ENCODE measurements at regions not wholly inside any gene's neighbourhood (a gene's known extent, or its start where the extent isn't known, plus 50 kb on each side); places are given as distances from the start of the nearest gene placed in this dataset.
A peak's percentile ranks its signal among the peaks of the same experiment; 100 is the strongest.

DNA sequence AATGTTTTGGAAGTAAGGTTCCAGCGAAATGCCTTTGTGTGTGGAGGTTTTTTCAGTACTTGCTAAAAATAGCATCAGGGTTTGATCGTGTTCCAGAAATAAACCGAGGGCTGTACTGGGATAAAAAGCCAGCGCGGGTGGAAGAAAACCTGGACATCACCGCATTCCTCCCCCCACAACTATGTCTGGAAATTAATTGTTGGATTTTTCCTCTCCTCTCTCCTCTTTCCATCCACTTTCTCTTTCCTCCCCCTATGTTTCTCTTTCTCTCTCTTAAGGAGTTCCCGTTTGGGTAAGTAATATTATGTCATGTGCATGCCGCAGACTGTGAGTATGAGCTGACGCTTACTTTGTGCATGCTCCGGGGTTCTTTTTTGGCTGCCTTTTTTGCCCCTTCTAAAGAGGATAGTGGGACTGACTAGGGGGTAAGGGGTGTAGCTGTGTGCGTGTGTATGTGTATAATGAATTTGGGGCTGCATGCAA is 104.2 kb upstream of the HSD17B12 start:
- no peak for DNase-seq

DNA sequence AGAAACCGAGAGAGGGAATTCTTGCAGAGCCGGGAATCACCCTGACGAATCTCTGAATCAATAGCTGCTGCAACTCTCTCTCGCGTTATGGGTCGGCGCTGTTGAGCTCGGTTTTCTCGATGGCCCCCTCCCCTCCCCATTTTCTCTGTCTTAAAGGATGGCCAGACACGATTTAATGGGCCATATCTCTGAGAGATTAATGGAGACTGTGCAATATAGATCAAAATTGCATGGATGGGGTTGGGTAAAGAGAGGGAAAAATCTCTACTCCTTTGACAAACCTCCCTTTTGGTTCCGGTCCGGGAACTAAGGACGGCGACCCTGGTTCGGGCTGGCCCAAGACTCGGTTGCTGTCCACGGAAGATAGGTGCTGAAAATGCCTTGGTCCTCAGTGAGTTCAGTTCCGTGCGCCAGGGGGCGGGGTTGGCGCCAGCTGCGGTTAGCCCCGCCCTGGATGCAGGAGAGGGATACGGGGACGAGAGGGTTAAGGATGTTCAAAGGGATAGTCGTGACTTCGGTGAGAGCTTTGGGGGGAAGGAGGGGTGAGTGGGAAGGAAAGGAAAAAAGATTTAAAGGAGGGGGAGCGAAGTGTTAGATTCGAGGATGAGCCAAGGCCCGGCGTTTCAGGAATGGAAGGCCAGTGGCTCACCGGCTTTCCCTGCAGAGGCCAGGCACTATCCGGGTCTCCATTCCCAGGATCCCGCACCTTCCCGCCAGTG is 103.6 kb upstream of the HSD17B12 start:
- DNase-seq, result no peak

DNA sequence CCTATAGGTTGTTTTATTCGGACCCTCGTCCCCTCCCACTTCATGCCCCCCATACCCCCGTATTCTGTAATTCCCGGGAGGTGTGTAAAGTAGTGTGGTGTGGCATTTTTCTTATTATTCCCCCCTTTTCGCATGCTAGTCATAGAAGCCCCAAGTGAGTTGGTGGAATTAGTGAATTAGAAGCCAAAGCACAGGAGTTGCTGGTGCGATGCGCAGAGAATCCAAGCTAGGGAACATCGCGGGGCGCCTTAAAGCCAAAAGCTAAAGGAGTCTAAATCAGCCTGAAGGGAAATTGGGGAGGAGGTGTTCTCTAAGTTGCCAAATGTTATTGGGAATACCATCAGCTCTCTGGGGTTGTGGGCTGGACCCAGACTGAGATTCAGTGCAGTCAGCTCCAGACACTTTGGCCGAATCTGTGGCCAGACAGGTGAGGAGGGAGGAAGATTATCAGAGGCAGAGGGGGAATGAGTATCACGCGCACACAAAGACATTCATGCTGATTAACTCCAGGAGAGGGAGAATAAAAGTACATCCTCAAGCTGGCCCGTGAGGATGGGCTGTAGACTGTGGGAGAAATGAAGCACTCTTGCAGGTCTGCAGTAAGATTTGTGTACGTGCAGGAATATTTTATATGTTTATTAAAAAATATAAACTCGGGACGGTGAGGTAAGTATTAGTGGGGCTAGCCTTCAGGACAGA is 102.8 kb upstream of the HSD17B12 start:
- no peak for DNase-seq

DNA sequence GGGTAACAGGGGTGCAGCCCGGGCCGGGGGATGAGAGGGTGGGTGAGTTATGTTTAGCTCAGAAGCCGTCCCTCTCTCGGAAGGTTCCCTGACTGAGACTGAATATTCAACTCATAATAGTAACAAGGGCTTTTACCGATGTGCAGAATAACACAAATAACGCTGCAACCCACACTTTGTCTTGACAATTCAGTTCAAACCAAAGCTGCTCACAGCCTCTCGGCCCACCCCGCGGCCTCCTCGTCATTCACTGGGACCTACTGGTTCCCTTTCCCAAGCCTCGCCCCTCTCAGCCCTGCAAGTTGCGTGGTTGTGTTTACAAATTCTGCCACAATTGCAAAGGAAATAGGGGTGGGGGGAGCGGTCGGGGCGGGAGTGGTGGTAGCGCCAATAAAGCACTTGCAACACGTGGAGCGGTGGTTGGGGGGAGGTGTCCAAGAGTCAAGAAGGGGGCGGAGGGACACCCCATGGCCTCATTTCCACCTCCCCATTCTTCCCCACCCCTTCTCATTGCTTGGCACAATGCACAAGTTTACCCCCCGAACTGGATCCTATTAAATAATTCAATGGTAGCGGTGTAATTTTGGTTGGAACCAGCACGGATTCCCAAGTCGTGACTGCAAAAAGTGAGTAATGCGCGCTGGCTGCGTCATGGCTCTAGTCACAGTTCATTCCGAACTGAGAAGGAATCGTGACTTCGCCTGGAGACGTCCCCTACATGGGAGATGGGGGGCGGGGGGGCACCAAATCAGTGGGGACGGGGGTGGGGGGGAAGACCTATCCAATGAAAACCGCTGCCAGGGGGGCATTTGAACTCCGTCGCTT is 102.0 kb upstream of the HSD17B12 start:
- peak in 1 of 2 donors; percentile 28 for DNase-seq

DNA sequence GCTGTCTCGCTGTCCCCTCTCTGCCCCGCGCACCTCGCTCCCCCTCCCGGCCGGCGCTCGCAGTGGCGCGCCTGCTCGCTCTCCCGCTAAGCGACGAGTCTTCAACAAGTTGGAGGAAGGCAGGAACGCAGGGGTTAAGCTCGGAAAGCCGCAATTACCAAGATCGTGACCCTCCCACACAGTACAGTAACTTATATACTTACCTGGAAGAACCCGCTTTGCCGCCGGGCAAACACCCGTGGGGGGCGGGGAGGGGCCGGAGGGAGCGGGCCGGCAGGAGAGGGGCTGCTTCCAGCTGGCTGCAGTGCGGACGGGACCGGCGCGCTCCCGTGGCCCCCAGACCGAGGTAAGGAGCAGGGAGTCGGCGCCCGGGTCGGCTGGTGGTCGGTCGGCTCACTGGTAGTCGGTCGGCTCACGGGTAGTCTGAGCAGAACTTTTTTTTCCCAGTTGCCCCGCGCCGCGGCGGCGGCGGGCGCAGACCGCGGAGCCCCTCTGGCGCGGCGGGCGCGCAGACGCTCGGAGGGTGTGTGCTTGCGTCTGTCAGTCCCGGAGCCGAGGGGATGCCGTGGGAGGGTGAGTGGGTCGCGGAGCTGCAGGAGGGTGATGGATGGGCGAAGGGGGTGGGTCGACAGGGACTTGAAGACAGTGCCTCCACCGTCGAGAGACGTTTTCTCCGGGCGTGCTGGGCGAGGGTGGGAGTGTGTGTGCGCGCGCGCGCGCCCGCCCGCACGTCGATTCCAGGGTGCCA is 101.2 kb upstream of the HSD17B12 start:
- DNase-seq, result no peak

DNA sequence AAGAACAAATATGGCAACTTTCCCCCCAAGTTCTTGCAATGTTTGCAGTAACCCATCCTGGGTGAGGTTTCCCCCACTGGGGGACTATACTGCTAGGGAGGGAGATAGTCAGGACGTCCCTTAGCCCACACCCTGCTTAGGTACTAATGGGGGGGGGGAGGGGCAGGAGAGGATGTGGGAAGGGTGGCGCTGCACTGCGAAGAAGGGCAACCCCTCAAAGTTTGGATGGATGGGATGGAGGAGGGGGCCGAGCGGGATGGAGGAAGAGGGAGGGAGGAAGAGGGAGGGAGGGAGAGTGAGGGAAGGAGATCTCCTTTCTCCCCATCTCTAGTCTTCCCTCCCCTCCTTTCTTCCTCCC is 100.6 kb upstream of the HSD17B12 start:
- no peak for DNase-seq

DNA sequence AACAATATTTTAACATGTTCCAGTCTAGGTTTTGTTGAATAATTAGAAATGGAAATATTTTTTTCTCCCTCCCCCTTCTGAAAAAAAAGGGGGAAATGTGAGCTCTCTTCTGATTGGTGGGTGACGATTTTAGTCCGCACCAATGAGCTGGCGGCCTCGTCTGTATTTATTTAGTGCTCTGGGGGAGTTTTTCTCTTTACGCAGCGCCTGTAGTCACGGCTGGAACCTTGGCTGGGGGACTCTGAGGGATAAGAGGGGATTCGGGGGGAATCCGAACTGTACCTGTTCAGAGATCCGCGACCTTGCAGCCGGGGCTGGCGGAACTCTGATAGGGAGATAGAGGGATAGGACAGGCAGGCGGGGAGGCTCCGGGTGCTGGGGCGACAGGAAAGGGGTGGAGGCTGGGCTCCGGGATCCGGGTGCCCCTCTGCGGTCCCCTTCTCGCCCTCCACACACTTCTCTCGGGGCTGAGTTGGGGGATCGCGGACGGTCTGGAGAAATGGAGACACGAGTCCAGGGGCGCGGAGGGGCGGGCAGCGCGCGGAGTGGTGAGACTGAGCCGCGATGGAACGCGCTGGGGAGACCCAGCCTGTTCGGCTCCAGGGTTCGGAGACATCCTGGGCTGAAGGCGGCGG is 99.7 kb upstream of the HSD17B12 start:
- no peak for DNase-seq

DNA sequence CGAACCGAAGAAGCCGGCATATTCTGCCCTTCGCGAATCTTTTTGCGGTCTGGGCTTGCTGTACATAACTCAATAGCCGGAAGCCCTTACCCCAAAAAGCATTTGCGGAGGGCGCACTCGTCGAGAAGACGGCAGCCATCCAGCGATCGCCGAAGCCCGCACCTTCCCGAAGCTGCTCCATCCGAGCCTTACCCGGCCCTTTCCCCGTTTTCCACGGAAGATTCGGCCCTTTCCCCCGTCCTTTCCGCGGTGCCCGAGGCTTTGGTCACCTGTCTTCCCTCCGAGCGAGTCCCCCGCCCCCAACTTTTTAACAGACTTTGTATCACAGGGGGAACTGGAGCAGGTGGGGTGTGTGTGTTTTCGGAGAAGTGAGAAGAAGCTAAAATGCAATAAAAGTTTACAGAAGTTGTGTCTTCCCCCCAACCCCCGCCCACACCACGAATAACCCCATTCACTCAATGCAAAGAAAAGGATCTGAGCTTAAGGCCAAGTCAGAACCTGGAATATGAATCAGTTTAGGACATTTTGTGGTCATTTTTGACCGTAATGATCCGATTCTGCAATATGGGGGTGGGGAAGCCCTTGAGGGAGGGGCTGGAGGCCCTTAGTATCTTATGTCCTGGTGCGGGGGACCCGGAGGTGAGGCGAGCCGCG is 99.0 kb upstream of the HSD17B12 start:
- no peak for DNase-seq

DNA sequence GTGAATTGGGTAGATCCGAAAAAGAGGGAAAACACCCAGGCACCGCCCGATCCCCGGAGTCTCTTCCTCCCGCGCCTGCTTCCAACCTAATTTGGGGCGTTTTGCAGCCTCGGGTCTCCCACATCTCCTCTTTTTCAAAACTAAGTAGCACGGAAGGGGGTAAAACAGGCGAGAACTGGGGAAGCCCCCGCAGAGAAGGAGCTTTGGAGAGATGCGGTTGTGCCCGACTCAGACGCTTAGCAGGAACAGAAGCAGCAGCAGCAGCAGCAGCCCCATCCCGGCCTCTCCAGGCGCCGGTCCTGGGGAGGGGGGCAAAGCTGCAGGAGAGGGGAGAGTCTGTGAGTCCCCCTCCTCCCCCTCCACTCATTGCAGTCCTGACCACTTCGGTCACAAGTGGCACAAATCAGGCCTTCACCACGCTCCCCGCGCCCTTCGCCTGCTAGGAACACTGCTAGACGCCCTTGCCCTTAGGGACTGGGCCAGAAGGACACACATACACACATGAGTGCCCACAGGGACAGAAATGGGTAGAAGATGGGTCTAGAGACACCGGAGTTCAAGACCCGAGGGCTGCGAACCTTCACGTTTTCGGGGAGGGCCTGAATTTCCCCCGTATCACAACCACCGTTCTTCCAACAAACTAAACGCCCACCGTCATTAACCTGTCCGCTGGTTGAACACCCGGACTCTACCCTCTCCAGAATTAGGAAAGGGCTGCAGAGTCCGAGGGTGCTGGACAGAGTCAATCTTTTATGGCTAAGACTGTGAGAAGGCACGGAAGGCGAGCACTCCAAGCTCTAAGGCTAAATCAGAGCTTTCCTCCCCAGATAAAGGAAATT is 98.3 kb upstream of the HSD17B12 start:
- no peak for DNase-seq

DNA sequence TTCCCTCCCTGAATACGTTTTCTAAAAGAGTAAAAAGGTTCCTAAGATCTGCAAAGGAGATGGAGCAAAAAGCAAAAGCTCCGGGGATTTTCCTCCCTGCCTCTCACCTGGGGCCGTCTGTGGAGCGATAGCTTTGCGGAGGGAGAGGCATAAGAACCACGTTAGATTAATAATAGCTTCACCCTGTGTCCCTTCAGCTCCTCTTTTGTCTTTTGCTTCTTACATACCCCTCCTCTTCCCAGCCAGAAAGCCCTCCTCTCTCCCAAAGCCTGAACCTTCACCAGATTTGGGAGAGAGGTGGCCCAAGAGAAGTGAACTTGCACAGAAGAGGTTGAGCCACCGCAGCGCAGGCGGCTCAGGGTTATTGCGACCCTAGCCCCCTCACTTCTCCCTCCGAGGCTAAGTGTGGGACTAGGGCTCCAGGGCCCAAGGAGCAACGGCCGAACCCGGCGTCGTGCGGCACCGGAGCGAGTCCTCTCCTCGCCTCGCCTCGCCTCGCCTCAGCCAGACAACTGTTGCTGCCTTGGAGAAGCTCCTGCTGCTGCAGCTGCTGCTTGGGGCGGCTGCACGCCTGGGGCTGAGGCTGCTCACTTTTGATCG is 97.6 kb upstream of the HSD17B12 start:
- no peak for DNase-seq

DNA sequence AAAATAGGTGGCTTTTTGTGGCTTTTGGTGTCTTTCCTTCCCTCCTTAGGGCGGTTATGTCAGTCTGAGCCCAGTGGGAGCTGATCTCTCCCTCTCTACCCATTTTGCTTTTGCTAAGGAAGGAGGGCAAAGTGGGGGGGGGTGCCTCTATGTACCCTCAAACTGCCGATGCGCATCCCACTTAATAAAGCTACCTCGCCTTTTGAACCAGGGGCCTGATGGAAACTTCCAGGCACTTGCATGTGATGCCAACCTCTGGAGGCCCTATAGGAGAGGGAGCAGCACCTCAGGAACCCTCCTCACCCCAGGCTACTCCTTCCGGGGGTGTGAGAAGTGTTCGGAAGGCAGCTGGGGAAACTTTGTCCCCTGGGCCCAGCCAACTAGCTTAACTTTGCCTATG is 97.0 kb upstream of the HSD17B12 start:
- no peak for DNase-seq

DNA sequence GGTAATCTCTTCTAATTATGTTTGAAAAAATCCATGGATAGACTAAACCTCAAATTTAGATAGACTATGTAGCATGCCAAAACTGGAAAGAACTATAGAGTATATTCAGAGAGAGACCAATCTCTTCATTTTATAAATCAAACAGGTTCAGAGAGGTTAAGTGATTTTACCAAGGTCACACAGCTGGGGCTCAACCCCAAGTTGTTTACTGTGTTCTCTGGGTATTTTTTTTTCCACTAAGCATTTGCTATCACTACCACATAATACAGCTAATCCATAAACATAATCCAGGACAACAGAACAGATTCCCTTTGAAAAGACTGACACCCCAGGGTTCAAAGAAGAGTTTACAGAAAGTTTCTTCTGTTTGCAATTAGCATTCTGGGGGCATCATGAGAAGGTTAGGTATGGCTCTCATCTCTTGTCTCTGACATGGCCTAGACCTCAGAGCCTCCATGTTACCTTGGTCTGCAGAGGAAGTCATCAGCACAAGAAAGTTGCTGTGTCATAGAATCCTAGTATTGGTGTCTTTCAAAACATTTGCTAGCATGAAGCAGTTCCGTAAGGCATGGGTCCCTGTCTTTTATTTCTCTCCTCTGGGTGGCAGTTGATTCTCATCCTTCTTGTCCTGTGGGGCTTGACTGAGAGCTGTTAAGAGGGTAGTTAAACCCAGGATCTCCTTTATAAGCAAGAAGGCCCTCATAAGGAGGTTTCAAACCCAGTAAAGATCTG is 94.5 kb upstream of the HSD17B12 start:
- DNase-seq, result no peak

DNA sequence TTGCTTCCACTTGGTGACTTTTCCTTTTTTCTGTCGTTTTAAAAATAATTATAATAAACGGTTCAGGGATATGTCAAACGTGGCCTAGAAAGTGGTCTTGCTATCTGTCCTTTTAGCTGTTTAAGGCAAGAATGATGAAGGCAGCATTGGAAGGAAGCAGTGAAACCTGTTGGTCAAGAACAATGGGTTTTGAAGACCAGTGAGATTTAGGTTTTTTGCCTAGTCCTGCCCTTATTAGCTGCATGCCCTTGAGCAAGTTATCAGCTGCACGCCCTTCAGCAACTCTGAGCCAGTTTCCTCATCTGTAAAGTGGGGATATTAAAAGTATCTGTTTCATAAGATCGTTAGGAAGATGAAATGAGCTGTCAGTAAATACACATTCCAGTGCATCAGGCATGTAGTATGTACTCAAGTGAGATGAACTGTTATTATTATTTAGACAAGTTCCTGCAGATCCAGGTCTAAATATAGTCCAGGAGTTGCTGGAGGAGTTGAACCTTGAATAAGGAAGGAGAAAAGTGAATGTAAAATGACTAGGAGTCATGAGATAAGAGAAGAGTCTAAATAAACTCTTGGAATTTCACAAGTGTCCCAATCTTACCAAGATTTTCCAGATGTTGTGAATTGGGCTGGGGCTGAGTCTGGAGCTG is 90.8 kb upstream of the HSD17B12 start:
- DNase-seq, result no peak

DNA sequence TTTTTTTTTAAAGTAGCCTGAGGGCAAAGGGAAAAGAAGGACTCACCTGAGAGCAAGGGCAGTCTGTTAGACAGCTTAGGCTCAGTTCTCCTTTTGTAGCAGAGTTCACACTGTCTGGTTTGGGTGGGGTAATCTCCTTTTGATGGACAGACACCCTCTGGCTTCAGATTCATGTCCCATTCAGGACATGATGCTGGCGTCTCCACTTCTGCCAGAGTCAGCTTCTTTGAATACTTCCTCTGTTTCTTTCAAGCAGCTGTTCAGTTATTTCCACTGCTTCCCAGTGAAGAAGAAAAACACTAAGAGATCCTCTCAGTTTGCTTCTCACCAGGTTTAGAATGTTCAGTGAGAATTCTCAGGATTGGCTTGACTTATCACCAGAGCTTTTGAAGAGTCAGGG is 79.0 kb upstream of the HSD17B12 start:
- no peak for DNase-seq

DNA sequence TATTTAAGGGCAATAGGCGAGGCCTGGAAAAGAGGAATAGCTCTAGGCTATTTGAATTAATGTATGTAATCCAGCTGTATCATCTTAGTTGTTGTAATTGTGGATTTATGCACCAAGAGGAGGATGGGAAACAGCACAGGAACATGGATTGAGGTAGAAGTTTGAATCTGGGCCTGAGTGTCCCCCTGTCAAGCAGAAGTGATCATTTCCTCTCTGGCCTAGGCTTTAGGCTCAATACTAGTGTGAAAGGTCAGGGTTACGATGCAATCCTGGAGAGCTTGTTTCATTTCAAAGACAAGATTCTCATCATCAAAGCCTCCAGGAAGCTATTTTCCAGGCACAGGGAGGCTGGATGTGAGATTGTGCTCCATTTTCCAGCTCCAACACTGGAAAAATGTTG is 77.9 kb upstream of the HSD17B12 start:
- no peak for DNase-seq

DNA sequence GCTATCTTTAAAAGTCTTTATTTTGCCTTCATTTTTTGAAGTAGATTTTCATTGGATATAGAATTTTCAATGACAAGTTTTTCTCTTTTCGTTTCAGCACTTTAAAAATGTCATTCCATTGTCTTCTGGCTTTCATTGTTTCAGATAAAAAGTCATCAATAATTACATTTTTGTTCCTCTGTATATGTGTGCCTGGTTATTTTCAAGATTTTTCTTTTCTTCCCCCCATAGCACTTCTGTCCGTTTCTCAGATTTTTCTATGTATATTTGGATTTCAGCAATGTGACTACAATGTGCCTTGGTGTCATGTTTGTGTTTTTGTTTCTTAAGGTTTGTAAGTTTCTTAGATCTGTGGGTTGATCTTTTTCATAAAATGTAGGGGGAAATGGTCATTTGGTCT is 66.3 kb upstream of the HSD17B12 start:
- no peak for DNase-seq

DNA sequence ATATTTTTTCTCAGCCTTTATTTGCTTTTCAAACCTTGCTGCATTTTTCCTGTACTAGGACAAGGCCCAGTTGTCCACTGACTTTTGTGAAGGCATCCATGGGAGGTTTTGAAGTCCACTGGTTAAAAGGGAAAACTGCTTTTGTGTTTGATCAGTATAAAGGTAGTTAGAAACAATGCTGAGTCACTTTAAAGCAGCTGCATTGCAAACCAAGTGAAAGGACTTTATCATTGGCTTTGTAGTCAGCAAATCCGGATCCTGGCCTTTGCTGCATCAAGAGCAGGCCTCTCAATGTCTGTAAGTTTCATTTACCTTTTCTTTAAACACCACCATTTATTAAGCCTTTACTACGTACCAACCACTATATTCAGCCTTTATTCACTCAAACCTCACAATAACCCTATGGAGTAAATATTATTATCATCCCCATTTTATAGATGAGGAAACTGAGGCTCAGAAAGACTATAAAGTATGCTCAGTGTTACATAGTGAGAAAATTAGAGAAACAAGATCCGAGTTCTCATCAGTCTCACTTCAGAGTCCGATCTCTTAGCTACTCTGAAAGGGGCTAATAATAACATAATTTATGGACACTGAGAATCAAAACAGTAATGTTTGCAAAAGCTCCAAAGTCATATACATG is 60.6 kb upstream of the HSD17B12 start:
- DNase-seq, result no peak

DNA sequence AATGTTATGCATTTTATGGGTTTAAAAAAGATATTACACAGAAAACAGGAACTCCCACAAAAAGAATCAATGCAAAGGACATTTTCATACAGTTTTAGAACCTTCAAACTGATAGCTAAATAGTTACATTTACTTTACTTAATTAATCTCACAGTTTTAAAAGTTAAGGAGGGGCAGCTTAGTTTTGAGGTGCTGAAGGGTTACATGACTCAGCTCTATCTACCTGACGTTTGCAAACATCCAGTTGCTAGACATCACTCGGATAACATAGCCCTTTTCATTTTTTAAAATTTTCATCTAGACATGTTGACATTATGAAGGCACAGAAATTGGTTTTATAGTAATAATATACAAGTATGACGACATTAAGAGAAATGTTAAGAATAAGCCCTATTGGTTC is 53.7 kb upstream of the HSD17B12 start:
- no peak for DNase-seq
